Ovary (tissue), 3 donors: ENCODE measurements at regions not wholly inside any gene's neighbourhood (a gene's known extent, or its start where the extent isn't known, plus 50 kb on each side); places are given as distances from the start of the nearest gene placed in this dataset.

Source experiments
- CTCF ChIP-seq, 3 donors: fragments of 450-650 bp in 2 of 3; fragments of 200-600 bp in 1 of 3; IDR thresholded peaks; one replicate each; pipeline versions ENCODE4 v1.5.1 to v1.8.0; 2016 to 2022; ENCODE audit warnings: antibody characterized with exemption in 3 of 3, mild to moderate bottlenecking in 1 of 3
- POLR2A ChIP-seq: fragments of 450-650 bp; IDR thresholded peaks from one replicate; pipeline ENCODE4 v1.6.1; 2017; ENCODE audit warnings: antibody characterized with exemption, mild to moderate bottlenecking, moderate library complexity
- donor health status: DM: no; HTN: no; CAD: no.

- TF ChIP-seq POLR2A (no peak), CTCF (IDR thresholded peaks at IDR 0.05) (no peak)
Observed at GRCh38 chr10:94061026-94061425, 67.3 kb downstream of the PLCE1 start.
